ENCODE measurements at regions not wholly inside any gene's neighbourhood (a gene's known extent, or its start where the extent isn't known, plus 50 kb on each side); places are given as distances from the start of the nearest gene placed in this dataset.
A peak's percentile ranks its signal among the peaks of the same experiment; 100 is the strongest.

GRCh38 chr4:189500970-189501369, 439.7 kb upstream of the FRG1 start:
- Histone ChIP-seq H3K36me3 (no peaks in the 10 kb centered on the region), H3K4me1 (no peaks in the 10 kb centered on the region), H3K4me3 (no peak overlapping the region), H3K9me3 (no peaks in the 10 kb centered on the region), H3K27me3 (no peaks in the 10 kb centered on the region), H3K27ac (no peak overlapping the region)
- TF ChIP-seq CTCF (IDR thresholded peaks at IDR 0.05), result no peak
- DNase-seq (no peak), ATAC-seq (no peak)
- intact Hi-C loops (cut with DNase I), result no loop called here

- Histone ChIP-seq H3K36me3 (no peaks in the 10 kb centered on the region), H3K4me3 (no peak overlapping the region), H3K27ac (no peak overlapping the region), H3K9me3 (no peaks in the 10 kb centered on the region), H3K4me1 (no peaks in the 10 kb centered on the region), H3K27me3 (no peaks in the 10 kb centered on the region)
- no peak for ATAC-seq
- no peak for TF ChIP-seq CTCF (IDR thresholded peaks at IDR 0.05)
- intact Hi-C loops (cut with DNase I), result no loop called here
- no peak for DNase-seq
Observed at GRCh38 chr4:189502841-189503435, 437.7 kb upstream of the FRG1 start.

- ATAC-seq (peak; percentile 14), DNase-seq (no peak)
- no peaks in the 10 kb centered on the region for H3K4me1 ChIP-seq
- no peaks in the 10 kb centered on the region for H3K9me3 ChIP-seq
- H3K4me3 ChIP-seq, result no peak overlapping the region
- no peaks in the 10 kb centered on the region for H3K27me3 ChIP-seq
- intact Hi-C loops (cut with DNase I), result no loop called here
- no peaks in the 10 kb centered on the region for H3K36me3 ChIP-seq
- no peak for TF ChIP-seq CTCF (IDR thresholded peaks at IDR 0.05)
- H3K27ac ChIP-seq, result no peak overlapping the region
Observed at GRCh38 chr4:189504220-189504619, 436.5 kb upstream of the FRG1 start.

GRCh38 chr4:189505380-189505779, 435.3 kb upstream of the FRG1 start:
- Histone ChIP-seq H3K36me3 (no peaks in the 10 kb centered on the region), H3K27me3 (no peaks in the 10 kb centered on the region), H3K27ac (no peak overlapping the region), H3K9me3 (no peaks in the 10 kb centered on the region), H3K4me1 (no peaks in the 10 kb centered on the region), H3K4me3 (no peak overlapping the region)
- DNase-seq (no peak), ATAC-seq (no peak)
- TF ChIP-seq CTCF (IDR thresholded peaks at IDR 0.05), result no peak
- intact Hi-C loops (cut with DNase I), result no loop called here

GRCh38 chr4:189506080-189506479, 434.6 kb upstream of the FRG1 start:
- TF ChIP-seq CTCF (IDR thresholded peaks at IDR 0.05), result no peak
- no peaks in the 10 kb centered on the region for H3K36me3 ChIP-seq
- no peak overlapping the region for H3K4me3 ChIP-seq
- H3K4me1 ChIP-seq, result no peaks in the 10 kb centered on the region
- ATAC-seq (no peak), DNase-seq (no peak)
- no peaks in the 10 kb centered on the region for H3K27me3 ChIP-seq
- no peak overlapping the region for H3K27ac ChIP-seq
- intact Hi-C loops (cut with DNase I), result no loop called here
- H3K9me3 ChIP-seq, result no peaks in the 10 kb centered on the region

- Histone ChIP-seq H3K36me3 (no peaks in the 10 kb centered on the region), H3K4me1 (no peaks in the 10 kb centered on the region), H3K9me3 (no peaks in the 10 kb centered on the region), H3K27ac (no peak overlapping the region), H3K27me3 (no peaks in the 10 kb centered on the region), H3K4me3 (no peak overlapping the region)
- intact Hi-C loops (cut with DNase I), result no loop called here
- no peak for TF ChIP-seq CTCF (IDR thresholded peaks at IDR 0.05)
- no peak for ATAC-seq
- no peak for DNase-seq
Observed at GRCh38 chr4:189507060-189507459, 433.6 kb upstream of the FRG1 start.
